ENCODE measurements at regions not wholly inside any gene's neighbourhood (a gene's known extent, or its start where the extent isn't known, plus 50 kb on each side); places are given as distances from the start of the nearest gene placed in this dataset.

DNA sequence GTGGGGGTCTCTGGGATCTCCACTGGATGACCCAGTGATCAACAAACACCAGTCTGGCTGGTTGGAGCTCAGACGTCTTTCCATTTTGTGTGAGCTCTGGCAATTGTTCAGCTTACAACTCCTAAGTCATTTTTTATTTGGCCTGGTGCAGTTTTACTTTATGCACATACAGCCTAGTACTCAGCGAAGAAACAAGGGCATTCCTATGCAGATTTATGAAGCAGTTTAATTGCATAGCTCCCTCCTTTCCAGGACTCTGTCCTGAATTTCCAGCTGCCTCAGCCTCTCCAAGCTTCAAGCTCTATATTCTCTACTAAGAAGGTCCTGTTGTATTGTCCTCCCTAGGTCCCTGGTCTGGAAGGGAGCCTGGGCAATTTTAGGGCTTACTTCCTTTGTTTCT, 145.6 kb upstream of the GALNT17 start:
- H3K27me3 ChIP-seq (ENCODE audit: insufficient read depth, low read depth): no peaks in the 10 kb centered on the region
- H4K20me1 ChIP-seq (ENCODE audit: insufficient read depth): no peaks in the 10 kb centered on the region
- no peaks in the 10 kb centered on the region for H3K79me2 ChIP-seq (ENCODE audit: insufficient read depth, low read depth)
- TF ChIP-seq, protein P1, sequence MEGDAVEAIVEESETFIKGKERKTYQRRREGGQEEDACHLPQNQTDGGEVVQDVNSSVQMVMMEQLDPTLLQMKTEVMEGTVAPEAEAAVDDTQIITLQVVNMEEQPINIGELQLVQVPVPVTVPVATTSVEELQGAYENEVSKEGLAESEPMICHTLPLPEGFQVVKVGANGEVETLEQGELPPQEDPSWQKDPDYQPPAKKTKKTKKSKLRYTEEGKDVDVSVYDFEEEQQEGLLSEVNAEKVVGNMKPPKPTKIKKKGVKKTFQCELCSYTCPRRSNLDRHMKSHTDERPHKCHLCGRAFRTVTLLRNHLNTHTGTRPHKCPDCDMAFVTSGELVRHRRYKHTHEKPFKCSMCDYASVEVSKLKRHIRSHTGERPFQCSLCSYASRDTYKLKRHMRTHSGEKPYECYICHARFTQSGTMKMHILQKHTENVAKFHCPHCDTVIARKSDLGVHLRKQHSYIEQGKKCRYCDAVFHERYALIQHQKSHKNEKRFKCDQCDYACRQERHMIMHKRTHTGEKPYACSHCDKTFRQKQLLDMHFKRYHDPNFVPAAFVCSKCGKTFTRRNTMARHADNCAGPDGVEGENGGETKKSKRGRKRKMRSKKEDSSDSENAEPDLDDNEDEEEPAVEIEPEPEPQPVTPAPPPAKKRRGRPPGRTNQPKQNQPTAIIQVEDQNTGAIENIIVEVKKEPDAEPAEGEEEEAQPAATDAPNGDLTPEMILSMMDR (conservative IDR thresholded peaks at IDR 0.05; ENCODE audit: low read depth, low read length): no peak
- no peak overlapping the region for H3K9ac ChIP-seq
- H3K4me3 ChIP-seq (IDR thresholded peaks at IDR 0.05; ENCODE audit: insufficient read depth, low read depth, low read length): no peak overlapping the region
- H3K27ac ChIP-seq: no peak overlapping the region
- no peaks in the 10 kb centered on the region for H3K36me3 ChIP-seq (ENCODE audit: insufficient read depth)
- H3K4me1 ChIP-seq (ENCODE audit: low read depth, poor library complexity, severe bottlenecking): no peaks in the 10 kb centered on the region
- no peak overlapping the region for H2AFZ ChIP-seq (ENCODE audit: low read depth)
- no peak overlapping the region for H3K4me2 ChIP-seq

GRCh38 chr7:70994176-70994575, 137.8 kb upstream of the GALNT17 start:
- no peaks in the 10 kb centered on the region for H4K20me1 ChIP-seq (ENCODE audit: insufficient read depth)
- H2AFZ ChIP-seq (ENCODE audit: low read depth): no peak overlapping the region
- no peaks in the 10 kb centered on the region for H3K4me1 ChIP-seq (ENCODE audit: low read depth, poor library complexity, severe bottlenecking)
- H3K27me3 ChIP-seq (ENCODE audit: insufficient read depth, low read depth): no peaks in the 10 kb centered on the region
- H3K9ac ChIP-seq: no peak overlapping the region
- H3K79me2 ChIP-seq (ENCODE audit: insufficient read depth, low read depth): no peaks in the 10 kb centered on the region
- no peak overlapping the region for H3K4me2 ChIP-seq
- H3K4me3 ChIP-seq (IDR thresholded peaks at IDR 0.05; ENCODE audit: insufficient read depth, low read depth, low read length): no peak overlapping the region
- TF ChIP-seq, protein P1 (conservative IDR thresholded peaks at IDR 0.05; ENCODE audit: low read depth, low read length): no peak
- H3K27ac ChIP-seq: no peak overlapping the region
- H3K36me3 ChIP-seq (ENCODE audit: insufficient read depth): no peaks in the 10 kb centered on the region

GRCh38 chr7:70997261-70997660, 134.7 kb upstream of the GALNT17 start:
- H2AFZ ChIP-seq (ENCODE audit: low read depth): no peak overlapping the region
- no peaks in the 10 kb centered on the region for H4K20me1 ChIP-seq (ENCODE audit: insufficient read depth)
- no peaks in the 10 kb centered on the region for H3K36me3 ChIP-seq (ENCODE audit: insufficient read depth)
- H3K9ac ChIP-seq: no peak overlapping the region
- TF ChIP-seq, protein P1 (conservative IDR thresholded peaks at IDR 0.05; ENCODE audit: low read depth, low read length): no peak
- H3K27ac ChIP-seq: no peak overlapping the region
- no peaks in the 10 kb centered on the region for H3K4me1 ChIP-seq (ENCODE audit: low read depth, poor library complexity, severe bottlenecking)
- no peaks in the 10 kb centered on the region for H3K79me2 ChIP-seq (ENCODE audit: insufficient read depth, low read depth)
- H3K27me3 ChIP-seq (ENCODE audit: insufficient read depth, low read depth): no peaks in the 10 kb centered on the region
- no peak overlapping the region for H3K4me3 ChIP-seq (IDR thresholded peaks at IDR 0.05; ENCODE audit: insufficient read depth, low read depth, low read length)
- no peak overlapping the region for H3K4me2 ChIP-seq

DNA sequence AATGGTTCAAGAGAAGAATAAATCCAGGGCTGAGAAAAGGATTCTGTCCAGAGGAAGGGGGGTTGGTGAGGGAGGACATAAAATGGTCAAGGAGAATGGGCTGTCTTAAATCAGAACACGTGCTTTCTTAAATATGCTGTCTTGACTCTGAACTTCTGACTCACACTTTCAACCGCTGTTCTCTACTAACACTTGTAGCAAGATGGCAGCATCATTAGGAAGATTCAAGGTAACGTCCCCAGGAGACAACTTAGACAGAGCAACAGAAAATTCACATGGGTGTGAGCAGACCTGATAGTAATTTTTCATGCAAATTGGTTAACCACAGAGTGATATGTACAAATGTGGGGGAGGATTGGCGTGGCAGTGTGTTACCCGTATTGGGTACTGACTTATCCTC, 126.8 kb upstream of the GALNT17 start:
- TF ChIP-seq, protein P1 (conservative IDR thresholded peaks at IDR 0.05; ENCODE audit: low read depth, low read length): no peak
- no peaks in the 10 kb centered on the region for H3K79me2 ChIP-seq (ENCODE audit: insufficient read depth, low read depth)
- H3K4me1 ChIP-seq (ENCODE audit: low read depth, poor library complexity, severe bottlenecking): no peaks in the 10 kb centered on the region
- H3K27ac ChIP-seq: no peak overlapping the region
- H2AFZ ChIP-seq (ENCODE audit: low read depth): no peak overlapping the region
- no peaks in the 10 kb centered on the region for H3K27me3 ChIP-seq (ENCODE audit: insufficient read depth, low read depth)
- H3K36me3 ChIP-seq (ENCODE audit: insufficient read depth): no peaks in the 10 kb centered on the region
- no peak overlapping the region for H3K9ac ChIP-seq
- no peaks in the 10 kb centered on the region for H4K20me1 ChIP-seq (ENCODE audit: insufficient read depth)
- no peak overlapping the region for H3K4me3 ChIP-seq (IDR thresholded peaks at IDR 0.05; ENCODE audit: insufficient read depth, low read depth, low read length)
- H3K4me2 ChIP-seq: no peak overlapping the region

Data from KMS-11 (cell line).